Right ventricle myocardium inferior (tissue), 1 donor: ENCODE measurements at regions not wholly inside any gene's neighbourhood (a gene's known extent, or its start where the extent isn't known, plus 50 kb on each side); places are given as distances from the start of the nearest gene placed in this dataset.
A peak's percentile ranks its signal among the peaks of the same experiment; 100 is the strongest.
"Not testable (repeated sequence)": the region's sequence is repeated elsewhere in the genome, so short reads cannot be mapped to it uniquely, and the experiment has no call there.

Source experiments
- ATAC-seq: fragments of 200-7000 bp; cut with Tn5 transposase; one replicate; pipeline ENCODE4 v1.9.1; 2020; ENCODE audit warnings: mild to moderate bottlenecking, moderate library complexity
- DNase-seq: peaks from one replicate; pipeline ENCODE4 v3.0.0; 2021; ENCODE audit errors: missing footprints
- intact Hi-C: fragments of 100-400 bp; cut with DNase I; formaldehyde crosslinking; loops from one replicate; pipeline ENCODE4 v1.11.0; 2022
- donor health status: DM: no; HTN: yes; CAD: no; lungs with severe emphysema.

- intact Hi-C loops, result no loop called here
- DNase-seq (no peak), ATAC-seq (no peak)
Observed at GRCh38 chr6:15745781-15746180, 83.0 kb upstream of the DTNBP1 start.

DNA sequence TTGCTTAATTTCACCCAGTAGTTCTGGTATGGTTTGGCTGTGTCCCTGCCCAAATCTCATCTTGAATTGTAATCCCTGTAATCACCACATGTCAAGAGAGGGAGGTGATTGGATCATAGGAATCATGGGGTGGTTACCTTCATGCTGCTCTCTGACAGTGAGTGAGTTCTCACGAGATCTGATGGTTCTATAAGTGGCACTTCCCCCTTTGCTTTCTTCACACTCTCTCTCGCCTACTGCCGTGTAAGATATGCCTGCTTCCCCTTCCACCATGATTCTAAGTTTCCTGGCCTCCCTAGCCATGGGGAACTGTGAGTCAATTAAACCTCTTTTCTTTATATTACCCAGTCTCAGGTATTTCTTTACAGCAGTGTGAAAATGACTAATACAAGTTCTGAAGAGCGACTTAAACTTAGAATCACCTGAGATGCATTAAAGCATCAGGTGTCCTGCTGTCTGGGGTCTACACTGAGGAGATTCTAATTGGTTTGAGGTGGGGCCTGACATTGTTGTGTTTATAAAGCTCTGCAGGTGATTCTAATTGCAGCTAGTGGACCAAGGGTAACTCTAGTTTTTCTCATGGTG, 82.1 kb upstream of the DTNBP1 start:
- no peak for ATAC-seq
- DNase-seq, result no peak
- intact Hi-C loops, result no loop called here

DNA sequence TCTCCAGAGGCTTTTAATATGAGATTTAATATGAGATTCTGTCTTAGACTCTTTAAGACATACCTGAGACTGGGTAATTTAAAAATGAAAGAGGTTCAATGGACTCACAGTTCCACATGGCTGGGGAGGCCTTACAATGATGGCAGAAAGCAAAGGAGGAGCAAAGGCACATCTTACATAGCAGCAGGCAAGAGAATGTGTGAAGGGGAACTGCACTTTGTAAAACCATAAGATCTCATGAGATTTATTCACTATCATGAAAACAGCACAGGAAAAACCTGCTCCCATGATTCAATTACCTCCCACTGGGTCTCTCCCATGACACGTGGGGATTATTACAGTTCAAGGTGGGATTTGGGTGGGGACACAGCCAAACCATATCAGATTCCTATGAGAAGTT, 79.2 kb upstream of the DTNBP1 start:
- intact Hi-C loops, ATAC-seq, DNase-seq: not testable (repeated sequence)

DNA sequence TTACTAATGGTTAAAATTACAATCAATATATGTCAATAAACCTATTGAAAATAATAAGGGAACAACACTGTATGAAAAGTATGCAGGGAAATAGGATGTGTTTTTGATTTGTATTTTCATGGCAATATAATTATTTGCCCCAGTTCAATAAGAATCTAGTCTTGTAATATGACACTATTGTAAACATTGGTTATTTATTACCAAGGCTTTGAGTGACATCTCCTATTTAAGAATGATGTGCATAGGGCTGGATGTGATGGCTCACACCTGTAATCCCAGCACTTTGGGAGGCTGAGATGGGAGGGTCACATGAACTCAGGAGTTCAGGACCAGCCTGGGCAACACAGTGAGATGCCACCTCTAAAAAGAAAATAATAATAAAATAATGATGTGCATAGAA, 78.6 kb upstream of the DTNBP1 start:
- intact Hi-C loops, result no loop called here
- no peak for DNase-seq
- ATAC-seq, result no peak

GRCh38 chr6:15739867-15740266, 77.0 kb upstream of the DTNBP1 start:
- no peak for ATAC-seq
- DNase-seq, result no peak
- intact Hi-C loops, result no loop called here

DNA sequence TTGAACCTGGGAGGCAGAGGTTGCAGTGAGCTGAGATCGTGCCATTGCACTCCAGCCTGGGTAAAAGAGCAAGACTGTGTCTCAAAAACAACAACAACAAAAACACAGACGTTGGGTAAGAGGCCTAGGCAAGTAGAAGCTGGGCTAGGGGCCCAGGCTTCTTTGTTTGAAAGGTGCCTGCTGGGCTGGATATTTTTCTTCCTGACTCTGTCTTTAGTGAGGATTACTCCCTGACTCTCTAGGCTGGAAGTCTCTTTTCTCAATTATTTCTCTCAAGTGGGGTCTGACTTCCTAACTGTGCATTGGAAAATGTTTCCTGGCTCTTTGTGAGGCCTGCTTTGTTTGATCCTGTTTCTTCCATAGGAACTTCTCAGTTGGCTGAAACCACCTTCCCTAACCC, 76.5 kb upstream of the DTNBP1 start:
- DNase-seq, result no peak
- no peak for ATAC-seq
- intact Hi-C loops, result no loop called here

GRCh38 chr6:15738195-15738594, 75.4 kb upstream of the DTNBP1 start:
- ATAC-seq, DNase-seq, intact Hi-C loops: not testable (repeated sequence)

- ATAC-seq (no peak), DNase-seq (no peak)
- intact Hi-C loops, result no loop called here
Observed at GRCh38 chr6:15736297-15736696, 73.5 kb upstream of the DTNBP1 start.

GRCh38 chr6:15735567-15736265, 72.9 kb upstream of the DTNBP1 start:
- DNase-seq (no peak), ATAC-seq (no peak)
- intact Hi-C loops, result no loop called here

DNA sequence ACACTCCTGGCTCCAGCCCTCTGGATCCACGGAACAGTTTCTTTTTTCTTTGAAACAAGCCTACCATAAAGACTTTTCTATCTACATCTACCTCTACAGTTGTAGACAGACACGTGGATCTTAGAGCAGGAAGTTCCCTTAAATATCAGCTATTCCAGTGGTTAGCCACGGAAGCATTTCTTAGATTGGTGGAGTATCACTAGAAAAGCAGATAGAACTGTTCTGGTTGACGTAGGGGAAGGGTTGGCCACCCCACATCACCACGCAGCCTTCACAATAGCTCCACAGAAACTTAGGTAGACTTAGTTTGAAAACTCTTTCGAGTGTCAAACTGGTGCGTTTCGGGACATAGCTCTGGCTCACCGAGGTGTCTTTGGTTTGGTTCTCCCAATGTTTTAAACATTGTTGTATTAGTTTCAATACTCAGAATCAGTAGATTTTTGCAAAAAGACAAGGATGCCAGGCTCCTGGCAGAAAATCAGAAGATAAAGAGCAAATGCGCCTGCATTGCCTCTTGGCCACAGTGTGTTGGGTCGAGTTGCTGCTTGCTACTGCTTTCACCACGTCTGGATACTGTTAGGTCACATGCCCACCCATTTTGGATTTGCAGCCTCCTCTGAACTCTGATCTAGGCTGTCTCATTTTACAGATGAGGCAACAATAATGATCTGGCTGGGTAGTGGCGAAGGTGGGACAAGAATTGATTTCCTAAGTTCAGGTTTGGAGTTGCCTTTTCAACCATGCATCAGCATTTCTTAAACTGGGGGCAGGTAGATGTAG, 71.5 kb upstream of the DTNBP1 start:
- DNase-seq, result no peak
- intact Hi-C loops, result no loop called here
- ATAC-seq, result no peak

GRCh38 chr6:15730922-15731321, 68.1 kb upstream of the DTNBP1 start:
- intact Hi-C loops, result no loop called here
- no peak for ATAC-seq
- no peak for DNase-seq

- DNase-seq (no peak), ATAC-seq (no peak)
- intact Hi-C loops, result no loop called here
Observed at GRCh38 chr6:15730442-15730841, 67.6 kb upstream of the DTNBP1 start.

GRCh38 chr6:15722731-15723130, 59.9 kb upstream of the DTNBP1 start:
- DNase-seq, result no peak
- ATAC-seq, result no peak
- intact Hi-C loops, result no loop called here

GRCh38 chr6:15716889-15717288, 54.1 kb upstream of the DTNBP1 start:
- ATAC-seq (no peak), DNase-seq (no peak)
- intact Hi-C loops, result loop anchor here (10.0 kb wide), 1 partner anchor 238 kb away; no protein-coding TSS in a partner anchor

GRCh38 chr6:15715851-15716250, 53.0 kb upstream of the DTNBP1 start:
- intact Hi-C loops, result loop anchor here (10.0 kb wide), 1 partner anchor 239 kb away; no protein-coding TSS in a partner anchor

DNA sequence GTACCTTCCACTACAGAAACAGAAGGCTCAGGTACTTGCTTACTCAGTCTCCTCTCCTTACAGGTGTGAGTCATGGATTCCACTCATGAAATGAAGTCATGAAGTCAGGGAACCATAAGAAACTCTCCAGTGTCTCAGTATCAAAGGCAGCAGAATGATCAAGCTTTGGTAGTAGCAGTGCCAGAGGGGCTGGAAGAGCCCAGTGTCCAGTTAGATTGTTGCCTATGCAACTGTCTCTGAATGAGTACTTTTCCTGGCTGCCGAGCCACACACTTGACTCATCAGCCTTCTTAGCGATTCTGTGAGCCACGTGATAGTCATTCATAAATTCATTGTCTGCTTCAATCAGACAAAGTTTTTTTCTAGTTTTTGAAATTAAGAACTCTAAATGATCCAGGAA, 52.2 kb upstream of the DTNBP1 start:
- ATAC-seq (no peak), DNase-seq (no peak)
- intact Hi-C loops, result loop anchor here (10.0 kb wide), 1 partner anchor 240 kb away; no protein-coding TSS in a partner anchor

More at GRCh38 chr6:15715851-15716250, 53.0 kb upstream of the DTNBP1 start:
- no peak for DNase-seq
- ATAC-seq, result no peak

DNA sequence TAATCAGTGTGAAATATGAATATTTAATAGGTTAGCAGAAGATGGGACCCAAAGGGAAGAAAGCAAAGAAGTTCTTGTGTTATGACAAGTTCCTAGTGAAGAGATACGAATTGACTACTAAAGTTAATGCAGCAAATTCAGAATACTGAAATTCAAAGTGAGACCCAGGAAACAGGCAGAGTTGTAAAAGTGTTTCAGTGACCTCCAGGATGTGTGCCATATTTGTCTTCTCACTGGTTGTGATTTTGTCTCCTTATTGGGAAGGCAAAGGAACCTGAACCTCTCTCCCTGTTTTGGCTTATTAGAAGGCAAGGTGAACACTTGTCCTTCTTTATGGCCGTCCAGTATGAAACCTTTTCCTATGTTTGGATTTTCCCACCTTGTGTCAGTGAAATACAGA, 51.8 kb upstream of the DTNBP1 start:
- no peak for DNase-seq
- intact Hi-C loops, result loop anchor here (10.0 kb wide), 1 partner anchor 240 kb away; no protein-coding TSS in a partner anchor
- no peak for ATAC-seq

- intact Hi-C loops, result loop anchor here (10.0 kb wide), 1 partner anchor 241 kb away; no protein-coding TSS in a partner anchor
- ATAC-seq, result no peak
- no peak for DNase-seq
Observed at GRCh38 chr6:15713325-15713724, 50.5 kb upstream of the DTNBP1 start.

DNA sequence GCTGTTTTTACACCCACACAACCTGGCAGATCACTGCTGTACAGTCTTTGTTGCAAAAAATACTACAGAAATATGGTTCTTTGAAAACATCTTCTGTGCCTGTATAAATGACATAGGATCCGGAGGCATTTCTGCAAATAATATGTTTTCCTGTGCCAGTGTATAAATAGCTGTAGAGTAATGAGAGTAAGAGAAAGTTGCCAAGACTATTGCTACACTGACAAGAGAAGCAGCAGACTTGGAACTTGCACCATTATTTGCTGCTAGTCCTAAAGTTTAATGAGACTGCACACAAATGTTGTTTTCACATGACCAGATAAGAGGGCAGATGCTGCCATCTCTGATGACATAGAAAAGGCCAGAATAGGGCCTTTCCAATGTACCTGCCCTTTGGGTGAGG, 50.0 kb upstream of the DTNBP1 start:
- intact Hi-C loops, result loop anchor here (10.0 kb wide), 1 partner anchor 242 kb away; no protein-coding TSS in a partner anchor
- no peak for DNase-seq
- peak; percentile 42 for ATAC-seq
